ENCODE measurements at regions not wholly inside any gene's neighbourhood (a gene's known extent, or its start where the extent isn't known, plus 50 kb on each side); places are given as distances from the start of the nearest gene placed in this dataset.

DNA sequence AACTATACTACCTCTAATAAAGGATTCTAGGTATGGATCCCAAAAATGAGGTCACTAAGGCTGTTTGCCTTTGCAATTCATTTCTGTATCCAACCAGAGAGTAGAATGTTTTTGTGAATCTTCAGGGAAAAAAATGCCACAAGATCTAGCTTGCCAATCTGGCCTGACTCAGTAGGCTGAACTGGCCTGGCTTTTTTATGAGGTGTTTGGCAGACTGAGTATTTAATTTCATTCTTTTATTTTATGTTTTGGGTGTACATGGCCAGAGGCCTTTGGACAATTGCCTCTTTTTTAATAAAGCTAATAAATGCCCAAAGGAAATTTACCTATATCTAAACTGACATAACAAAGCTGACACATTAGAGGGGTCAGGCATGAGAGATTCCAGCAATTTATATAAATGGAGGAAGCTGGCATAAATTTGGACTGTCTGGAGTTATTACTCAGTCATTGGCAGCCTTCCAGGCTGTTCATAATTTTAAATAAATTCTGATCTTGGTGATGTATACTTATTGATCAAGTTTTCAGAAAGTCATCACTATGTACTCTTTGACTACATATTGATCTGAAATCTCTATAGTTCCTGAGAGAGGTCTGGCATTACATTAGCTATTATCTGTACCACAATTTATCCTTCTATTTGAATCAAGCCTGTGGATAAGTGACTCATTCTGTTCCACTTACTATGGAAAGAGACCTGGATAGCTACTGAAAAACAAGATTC lies 376.4 kb upstream of the NOCT start:
- TF ChIP-seq POLR2A (IDR thresholded peaks at IDR 0.05): no peak
- TF ChIP-seq, protein P1, sequence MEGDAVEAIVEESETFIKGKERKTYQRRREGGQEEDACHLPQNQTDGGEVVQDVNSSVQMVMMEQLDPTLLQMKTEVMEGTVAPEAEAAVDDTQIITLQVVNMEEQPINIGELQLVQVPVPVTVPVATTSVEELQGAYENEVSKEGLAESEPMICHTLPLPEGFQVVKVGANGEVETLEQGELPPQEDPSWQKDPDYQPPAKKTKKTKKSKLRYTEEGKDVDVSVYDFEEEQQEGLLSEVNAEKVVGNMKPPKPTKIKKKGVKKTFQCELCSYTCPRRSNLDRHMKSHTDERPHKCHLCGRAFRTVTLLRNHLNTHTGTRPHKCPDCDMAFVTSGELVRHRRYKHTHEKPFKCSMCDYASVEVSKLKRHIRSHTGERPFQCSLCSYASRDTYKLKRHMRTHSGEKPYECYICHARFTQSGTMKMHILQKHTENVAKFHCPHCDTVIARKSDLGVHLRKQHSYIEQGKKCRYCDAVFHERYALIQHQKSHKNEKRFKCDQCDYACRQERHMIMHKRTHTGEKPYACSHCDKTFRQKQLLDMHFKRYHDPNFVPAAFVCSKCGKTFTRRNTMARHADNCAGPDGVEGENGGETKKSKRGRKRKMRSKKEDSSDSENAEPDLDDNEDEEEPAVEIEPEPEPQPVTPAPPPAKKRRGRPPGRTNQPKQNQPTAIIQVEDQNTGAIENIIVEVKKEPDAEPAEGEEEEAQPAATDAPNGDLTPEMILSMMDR (IDR thresholded peaks at IDR 0.05): no peak

Data from uterus (tissue), 2 donors.